ENCODE measurements at regions not wholly inside any gene's neighbourhood (a gene's known extent, or its start where the extent isn't known, plus 50 kb on each side); places are given as distances from the start of the nearest gene placed in this dataset.
A peak's percentile ranks its signal among the peaks of the same experiment; 100 is the strongest.

GRCh38 chr4:57191523-57192034 is 81.4 kb upstream of the IGFBP7 start:
- no peak overlapping the region for H2AFZ ChIP-seq (ENCODE audit: low read depth)
- 88% methylated on average over 1 of the region's 1 CpG for WGBS (ENCODE audit: low lambda C conversion rate)
- ChIA-PET POLR2A (no interaction called here), CTCF (interaction anchor here (0.6 to 5.4 kb wide), 6 partner anchors 8 to 28 kb away, joined by 3 to 34 read pairs (median 5); no protein-coding TSS in a partner anchor)
- no peak overlapping the region for H3K4me2 ChIP-seq
- no peak overlapping the region for H3K9ac ChIP-seq
- H4K20me1 ChIP-seq (ENCODE audit: insufficient read depth), result no peaks in the 10 kb centered on the region
- DNase-seq, result no peak
- H3K36me3 ChIP-seq (replicated peaks in 1 of 2; ENCODE audit: control insufficient read depth in 1 of 2, insufficient read depth in 2 of 2, low read length in 1 of 2), result no peaks in the 10 kb centered on the region
- H3K9me3 ChIP-seq, result no peaks in the 10 kb centered on the region
- no peaks in the 10 kb centered on the region for H3F3A ChIP-seq (replicated peaks; ENCODE audit: insufficient read depth)
- H3K27me3 ChIP-seq (ENCODE audit: insufficient read depth), result no peaks in the 10 kb centered on the region
- H3K79me2 ChIP-seq (ENCODE audit: insufficient read depth), result no peaks in the 10 kb centered on the region
- TF ChIP-seq FOSL2 (IDR thresholded peaks at IDR 0.05; ENCODE audit: borderline replicate concordance, low read depth) (no peak), JUND (IDR thresholded peaks at IDR 0.05) (no peak), USF1 (IDR thresholded peaks at IDR 0.05; ENCODE audit: borderline replicate concordance, low read depth) (no peak), FOXM1 (IDR thresholded peaks at IDR 0.05; ENCODE audit: low read depth) (no peak), RXRA (IDR thresholded peaks at IDR 0.05; ENCODE audit: borderline replicate concordance, low read depth) (no peak), REST (IDR thresholded peaks at IDR 0.05; ENCODE audit: low read depth, low read length) (no peak), EZH2phosphoT487 (IDR thresholded peaks at IDR 0.05; ENCODE audit: borderline replicate concordance, low read depth) (no peak), SIN3A (IDR thresholded peaks at IDR 0.05; ENCODE audit: borderline replicate concordance, low read depth, low read length) (no peak)
- H3K4me1 ChIP-seq (ENCODE audit: control insufficient read depth in 1 of 2, insufficient read depth in 2 of 2, low read depth in 1 of 2, low read length in 1 of 2), result no peaks in the 10 kb centered on the region
- no peak overlapping the region for H3K4me3 ChIP-seq (ENCODE audit: low read depth in 2 of 2, low read length in 1 of 2)
- no peak overlapping the region for H3K27ac ChIP-seq (ENCODE audit: low read depth in 2 of 2, low read length in 1 of 2)
- H3K9me2 ChIP-seq, result no peaks in the 10 kb centered on the region

DNA sequence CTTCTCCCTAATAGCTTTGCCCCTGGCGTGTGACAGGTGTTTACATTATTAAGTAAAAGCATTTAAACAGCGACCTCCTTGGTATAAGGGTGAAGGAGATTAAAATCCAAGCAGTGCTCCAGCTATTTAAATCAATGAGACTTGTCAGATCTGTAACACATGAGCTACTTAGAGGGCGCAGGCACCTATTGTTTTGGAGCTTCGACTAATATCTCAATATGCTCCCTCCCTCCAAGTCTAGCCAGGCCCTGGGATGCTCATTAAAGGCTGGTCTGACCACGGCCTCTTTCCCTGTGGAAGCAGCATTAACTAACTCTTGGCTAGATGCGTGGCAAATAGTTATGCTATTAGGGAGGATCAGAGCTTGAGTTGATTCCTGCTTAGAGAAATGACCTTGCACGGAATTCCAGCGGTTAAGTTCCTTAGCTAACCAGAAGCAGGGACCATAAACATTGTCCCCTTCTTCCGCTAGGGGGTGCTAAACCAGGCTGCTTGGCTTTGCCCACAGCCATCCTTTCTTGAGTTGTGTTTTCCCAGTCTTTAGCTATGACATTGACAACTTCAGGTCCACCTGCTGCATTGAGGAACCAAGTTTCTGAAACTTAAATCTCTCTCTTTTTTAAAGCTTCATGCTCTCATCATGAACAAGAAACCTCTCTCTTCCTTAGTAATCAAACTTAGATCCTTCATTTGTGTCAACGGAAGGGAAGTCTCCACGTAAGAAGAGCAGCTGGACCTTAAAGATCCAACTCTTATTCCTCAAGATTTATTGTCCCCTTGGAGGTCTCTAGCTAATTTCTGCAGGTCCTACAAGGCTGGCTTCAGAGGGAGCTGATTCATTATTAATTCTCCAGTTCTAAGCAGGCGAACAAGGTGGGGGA is 80.7 kb upstream of the IGFBP7 start:
- TF ChIP-seq NFIC (IDR thresholded peaks at IDR 0.05; ENCODE audit: borderline replicate concordance) (no peak), RAD21 (IDR thresholded peaks at IDR 0.05; ENCODE audit: low read length) (peak; percentile 28; the same call in 1 of the 2 replicates), CTCF (IDR thresholded peaks at IDR 0.05) (peak; percentile 67)
- ChIA-PET CTCF (interaction anchor here (0.6 to 5.4 kb wide), 11 partner anchors 8 to 153 kb away, joined by 3 to 34 read pairs (median 3); no protein-coding TSS in a partner anchor), POLR2A (no interaction called here)
- H3K4me3 ChIP-seq (ENCODE audit: low read depth in 2 of 2, low read length in 1 of 2), result peak overlapping the region in 1 of 2 experiments; percentile 14; a peak in 1 of 4 replicates
- no peaks in the 10 kb centered on the region for H4K20me1 ChIP-seq (ENCODE audit: insufficient read depth)
- no peaks in the 10 kb centered on the region for H3K9me2 ChIP-seq
- no peak overlapping the region for H3K27ac ChIP-seq (ENCODE audit: low read depth in 2 of 2, low read length in 1 of 2)
- H3K9ac ChIP-seq, result no peak overlapping the region
- no peak overlapping the region for H2AFZ ChIP-seq (ENCODE audit: low read depth)
- peak; percentile 49 for DNase-seq
- H3K79me2 ChIP-seq (ENCODE audit: insufficient read depth), result no peaks in the 10 kb centered on the region
- no peaks in the 10 kb centered on the region for H3F3A ChIP-seq (replicated peaks; ENCODE audit: insufficient read depth)
- no peaks in the 10 kb centered on the region for H3K9me3 ChIP-seq
- no peaks in the 10 kb centered on the region for H3K36me3 ChIP-seq (replicated peaks in 1 of 2; ENCODE audit: control insufficient read depth in 1 of 2, insufficient read depth in 2 of 2, low read length in 1 of 2)
- no peaks in the 10 kb centered on the region for H3K27me3 ChIP-seq (ENCODE audit: insufficient read depth)
- 59% methylated on average over 12 of the region's 12 CpGs for WGBS (ENCODE audit: low lambda C conversion rate)
- H3K4me2 ChIP-seq, result no peak overlapping the region
- H3K4me1 ChIP-seq (ENCODE audit: control insufficient read depth in 1 of 2, insufficient read depth in 2 of 2, low read depth in 1 of 2, low read length in 1 of 2), result no peaks in the 10 kb centered on the region

All from SK-N-SH (cell line).